Skeletal muscle satellite cell (primary cell): ENCODE measurements at regions not wholly inside any gene's neighbourhood (a gene's known extent, or its start where the extent isn't known, plus 50 kb on each side); places are given as distances from the start of the nearest gene placed in this dataset.
"Not testable (repeated sequence)": the region's sequence is repeated elsewhere in the genome, so short reads cannot be mapped to it uniquely, and the experiment has no call there.

Experiments used
- H3K27me3 ChIP-seq: 2 replicates; pipeline ENCODE4 v1.7.0; 2013; ENCODE audit warnings: low read length; ENCODE audit not compliant: control insufficient read depth, insufficient read depth
- H3K36me3 ChIP-seq: 2 replicates; pipeline ENCODE4 v1.7.0; 2013; ENCODE audit warnings: mild to moderate bottlenecking, control low read depth, low read length; ENCODE audit not compliant: insufficient read depth
- H3K4me1 ChIP-seq: 2 replicates; pipeline ENCODE4 v1.7.0; 2013; ENCODE audit warnings: low read length; ENCODE audit not compliant: control insufficient read depth, insufficient read depth
- H3K4me2 ChIP-seq: 2 replicates; pipeline ENCODE4 v1.7.0; 2013; ENCODE audit warnings: mild to moderate bottlenecking, low read length
- H3K4me3 ChIP-seq: 2 replicates; pipeline ENCODE4 v1.7.0; 2013; ENCODE audit warnings: low read length
- H3K9ac ChIP-seq: 2 replicates; pipeline ENCODE4 v1.7.0; 2013; ENCODE audit warnings: mild to moderate bottlenecking, low read depth, low read length, moderate library complexity
- H3K9me3 ChIP-seq: replicated peaks from 2 replicates; pipeline ENCODE4 v1.7.0; 2013; ENCODE audit warnings: mild to moderate bottlenecking, control low read depth, low read length

DNA sequence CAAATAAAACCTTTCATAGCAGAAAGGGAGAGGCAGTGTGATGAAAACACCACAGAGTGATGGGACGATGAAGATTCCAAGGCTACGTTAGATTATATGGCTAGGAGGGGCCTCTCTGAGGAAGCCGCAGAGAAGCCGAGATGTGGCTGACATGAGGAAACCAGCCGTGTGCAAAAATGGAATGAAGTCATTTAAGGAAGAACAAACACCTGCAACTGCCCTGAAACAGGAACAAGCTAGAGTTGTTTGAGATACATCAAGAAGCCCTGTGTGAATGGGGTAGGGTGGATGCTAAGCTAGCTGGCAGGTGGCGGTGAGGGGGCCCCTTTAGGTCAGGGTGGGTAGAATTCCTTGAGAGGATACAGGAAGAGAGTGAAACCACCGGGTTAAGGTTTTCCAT, 129.5 kb downstream of the KLF6 start:
- Histone ChIP-seq H3K9ac (no peak overlapping the region), H3K9me3 (no peaks in the 10 kb centered on the region), H3K27me3 (peaks cover 4% of the 10 kb centered on the region), H3K4me3 (no peak overlapping the region), H3K4me2 (no peak overlapping the region), H3K36me3 (no peaks in the 10 kb centered on the region), H3K4me1 (peaks cover 4% of the 10 kb centered on the region)

DNA sequence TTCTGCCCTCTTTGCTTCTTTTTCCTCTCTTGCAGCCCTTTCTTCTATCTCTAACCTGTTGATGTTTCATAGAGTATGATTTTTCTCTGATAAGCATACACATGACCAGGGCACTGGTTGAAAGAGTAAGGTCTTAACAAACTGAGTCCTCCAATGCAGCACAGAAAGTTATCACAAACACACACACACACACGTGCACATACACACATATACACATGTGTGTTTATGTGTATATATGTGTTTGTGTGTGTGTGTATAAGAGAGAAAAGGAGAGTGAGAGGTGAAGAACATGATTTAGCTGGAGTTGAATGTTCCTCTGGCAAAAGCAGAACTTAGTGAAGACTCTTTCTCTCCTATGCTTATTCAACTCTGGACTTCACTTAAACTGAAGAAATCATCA, 130.0 kb downstream of the KLF6 start:
- H3K4me1 ChIP-seq: peaks cover 4% of the 10 kb centered on the region
- no peaks in the 10 kb centered on the region for H3K9me3 ChIP-seq
- H3K36me3 ChIP-seq: no peaks in the 10 kb centered on the region
- H3K9ac ChIP-seq: no peak overlapping the region
- peaks cover 4% of the 10 kb centered on the region for H3K27me3 ChIP-seq
- no peak overlapping the region for H3K4me3 ChIP-seq
- H3K4me2 ChIP-seq: no peak overlapping the region

DNA sequence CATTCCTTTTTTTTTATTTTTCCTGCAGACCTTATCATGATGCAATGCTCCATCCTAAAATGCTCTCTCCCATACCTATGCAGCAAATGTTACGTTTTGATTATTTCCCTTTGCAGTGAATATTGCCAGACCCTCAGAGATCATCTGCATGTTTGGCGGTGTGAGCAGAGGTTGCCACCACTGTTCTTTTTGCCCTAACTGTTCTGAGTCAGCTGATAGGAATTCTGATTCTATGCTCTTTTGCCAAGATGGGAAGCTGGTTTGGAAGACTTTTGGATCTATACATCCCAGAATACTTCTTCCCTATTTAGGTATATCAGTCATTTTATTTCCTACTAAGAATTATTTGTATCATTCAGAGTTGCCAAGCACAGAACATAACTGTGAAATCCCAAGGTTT, 130.5 kb downstream of the KLF6 start:
- Histone ChIP-seq H3K9me3 (no peaks in the 10 kb centered on the region), H3K27me3 (peaks cover 4% of the 10 kb centered on the region), H3K36me3 (no peaks in the 10 kb centered on the region), H3K9ac (no peak overlapping the region), H3K4me1 (peaks cover 4% of the 10 kb centered on the region), H3K4me3 (no peak overlapping the region), H3K4me2 (no peak overlapping the region)

DNA sequence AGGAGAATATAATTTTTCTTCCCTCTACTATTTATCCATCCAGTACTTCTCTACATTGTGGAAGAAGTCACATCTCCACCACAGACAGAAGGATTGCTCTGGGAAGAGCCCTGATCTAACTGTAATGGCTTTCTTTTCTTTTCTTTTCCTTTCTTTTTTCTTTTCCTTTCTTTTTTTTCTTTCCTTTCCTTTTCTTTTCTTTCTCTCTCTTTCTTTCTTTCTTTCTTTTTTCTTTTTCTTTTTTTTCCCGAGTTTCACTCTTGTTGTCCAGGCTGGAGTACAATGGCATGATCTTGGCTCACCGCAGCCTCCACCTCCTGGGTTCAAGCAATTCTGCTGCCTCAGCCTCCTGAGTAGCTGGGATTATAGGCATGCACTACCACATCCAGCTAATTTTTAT, 131.7 kb downstream of the KLF6 start:
- Histone ChIP-seq H3K4me2 (peak overlapping the region; percentile 74), H3K4me3 (peak overlapping the region; percentile 58)
- not testable (repeated sequence) for H3K9me3 ChIP-seq

DNA sequence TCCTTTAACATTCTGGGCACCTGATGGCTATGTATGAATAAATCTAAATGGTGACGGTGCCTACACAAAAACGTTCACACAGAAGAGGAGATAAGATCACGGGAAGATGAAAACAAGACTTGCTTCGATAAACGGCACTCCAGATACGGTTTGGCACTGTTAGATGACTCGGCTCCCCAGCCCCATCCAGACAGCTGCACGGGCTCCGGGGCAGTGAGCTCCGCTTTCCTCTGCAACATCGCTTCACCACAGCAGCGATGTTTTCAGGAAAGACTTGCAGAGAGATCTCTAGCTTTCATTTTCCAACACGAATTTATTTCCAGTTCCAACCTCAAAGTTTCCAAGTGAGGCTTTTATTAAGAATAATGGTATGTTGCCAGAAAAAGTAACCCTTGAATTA, 132.1 kb downstream of the KLF6 start:
- H3K4me1 ChIP-seq: peaks cover 4% of the 10 kb centered on the region
- H3K4me3 ChIP-seq: peak overlapping the region; percentile 58
- peak overlapping the region; percentile 54 for H3K9ac ChIP-seq

More for the DNA sequence above, 131.7 kb downstream of the KLF6 start:
- H3K9ac ChIP-seq: peak overlapping the region; percentile 54
- not testable (repeated sequence) for H3K27me3 ChIP-seq, H3K4me1 ChIP-seq, H3K36me3 ChIP-seq

DNA sequence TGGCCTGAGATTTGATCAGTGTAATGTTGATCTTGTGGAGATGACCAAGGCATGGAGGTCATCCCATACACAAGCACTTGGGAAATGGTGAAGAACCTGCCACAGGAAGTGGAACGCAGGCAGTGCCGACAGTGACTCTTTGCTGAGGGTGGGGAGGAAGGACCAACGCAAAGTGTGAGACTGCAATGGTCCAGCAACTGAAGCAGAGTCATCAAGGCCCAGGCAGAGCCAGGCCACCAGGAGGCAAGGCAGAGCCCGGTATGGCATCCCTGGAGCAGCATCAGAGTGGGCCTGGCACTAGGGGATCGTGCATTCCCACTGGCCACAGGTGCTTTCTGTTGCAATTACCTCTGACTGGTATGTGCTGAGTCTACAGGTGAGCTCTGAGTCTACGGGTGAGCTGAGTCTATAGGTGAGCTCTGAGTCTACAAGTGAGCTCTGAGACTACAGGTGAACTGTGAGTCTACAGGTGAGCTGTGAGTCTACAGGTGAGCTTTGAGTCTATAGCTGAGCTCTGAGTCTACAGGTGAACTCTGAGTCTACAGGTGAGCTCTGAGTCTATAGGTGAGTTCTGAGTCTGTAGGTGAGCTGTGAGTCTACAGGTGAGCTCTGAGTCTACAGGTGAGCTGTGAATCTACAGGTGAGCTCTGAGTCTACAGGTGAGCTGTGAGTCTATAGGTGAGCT, 132.9 kb downstream of the KLF6 start:
- Histone ChIP-seq H3K36me3 (no peaks in the 10 kb centered on the region), H3K4me1 (peaks cover 4% of the 10 kb centered on the region), H3K4me2 (no peak overlapping the region), H3K9me3 (no peaks in the 10 kb centered on the region), H3K4me3 (no peak overlapping the region), H3K27me3 (peaks cover 4% of the 10 kb centered on the region), H3K9ac (no peak overlapping the region)

More for the DNA sequence above, 132.1 kb downstream of the KLF6 start:
- H3K36me3 ChIP-seq: no peaks in the 10 kb centered on the region
- H3K4me2 ChIP-seq: peak overlapping the region; percentile 74
- no peaks in the 10 kb centered on the region for H3K9me3 ChIP-seq
- H3K27me3 ChIP-seq: peaks cover 4% of the 10 kb centered on the region

DNA sequence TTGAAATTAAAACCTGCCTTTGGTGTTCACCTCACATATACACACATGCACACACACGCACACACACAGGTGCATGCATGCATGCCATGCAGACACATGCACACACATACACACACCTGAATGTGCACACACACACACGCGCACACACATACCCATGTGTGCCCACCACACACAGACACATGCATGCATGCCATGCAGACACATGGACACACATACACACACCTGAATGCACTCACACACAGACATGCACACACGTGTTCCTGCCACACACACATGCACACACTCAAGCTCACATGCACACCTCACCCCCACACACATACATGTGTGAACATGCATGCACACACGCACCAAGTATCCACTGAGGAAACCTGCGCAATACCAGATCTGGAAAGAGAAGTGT, 136.4 kb downstream of the KLF6 start:
- Histone ChIP-seq H3K4me1 (no peaks in the 10 kb centered on the region), H3K9me3 (no peaks in the 10 kb centered on the region), H3K27me3 (peaks cover 4% of the 10 kb centered on the region), H3K4me2 (no peak overlapping the region), H3K36me3 (no peaks in the 10 kb centered on the region), H3K9ac (no peak overlapping the region), H3K4me3 (no peak overlapping the region)

DNA sequence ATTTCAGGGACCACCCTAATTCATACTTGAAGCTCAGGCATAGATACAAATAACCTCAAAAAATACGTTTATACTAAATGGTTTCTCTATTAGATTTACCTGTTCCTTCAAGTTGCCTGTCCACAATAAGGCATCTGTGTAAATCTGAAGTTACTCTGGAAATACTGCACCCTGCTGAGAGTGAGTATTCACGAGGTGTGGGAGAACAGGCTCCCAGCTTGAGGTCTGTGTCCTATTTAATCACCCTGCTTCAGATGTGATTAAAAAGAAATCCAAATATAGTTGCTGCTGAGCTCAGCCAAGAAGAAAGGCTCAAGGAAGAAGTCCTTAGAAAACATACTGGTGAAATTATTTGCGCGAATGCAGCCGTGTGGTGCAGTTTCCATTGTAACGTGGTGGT, 136.8 kb downstream of the KLF6 start:
- Histone ChIP-seq H3K4me1 (no peaks in the 10 kb centered on the region), H3K27me3 (peaks cover 4% of the 10 kb centered on the region), H3K9me3 (no peaks in the 10 kb centered on the region), H3K36me3 (no peaks in the 10 kb centered on the region), H3K4me3 (no peak overlapping the region), H3K4me2 (no peak overlapping the region), H3K9ac (no peak overlapping the region)

DNA sequence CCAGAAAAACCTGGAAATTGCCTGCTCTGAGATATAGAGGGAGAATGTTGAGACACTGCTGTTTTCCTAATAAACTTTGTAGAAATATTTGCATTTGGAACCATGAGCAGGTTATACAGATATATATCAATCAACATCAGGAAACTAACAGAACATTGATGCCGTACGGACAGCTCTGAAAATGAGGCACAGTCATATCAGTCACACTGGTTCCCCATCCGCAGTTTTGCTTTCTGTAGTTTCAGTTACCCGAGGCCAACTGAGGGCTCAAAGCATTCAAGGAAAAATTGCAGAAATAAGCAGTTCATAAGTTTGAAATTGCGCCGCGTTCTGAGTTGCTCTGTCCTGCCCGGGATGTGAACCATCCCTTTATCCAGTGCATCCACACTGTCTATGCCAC, 137.9 kb downstream of the KLF6 start:
- peaks cover 4% of the 10 kb centered on the region for H3K27me3 ChIP-seq
- H3K4me1 ChIP-seq: no peaks in the 10 kb centered on the region
- H3K36me3 ChIP-seq: no peaks in the 10 kb centered on the region

DNA sequence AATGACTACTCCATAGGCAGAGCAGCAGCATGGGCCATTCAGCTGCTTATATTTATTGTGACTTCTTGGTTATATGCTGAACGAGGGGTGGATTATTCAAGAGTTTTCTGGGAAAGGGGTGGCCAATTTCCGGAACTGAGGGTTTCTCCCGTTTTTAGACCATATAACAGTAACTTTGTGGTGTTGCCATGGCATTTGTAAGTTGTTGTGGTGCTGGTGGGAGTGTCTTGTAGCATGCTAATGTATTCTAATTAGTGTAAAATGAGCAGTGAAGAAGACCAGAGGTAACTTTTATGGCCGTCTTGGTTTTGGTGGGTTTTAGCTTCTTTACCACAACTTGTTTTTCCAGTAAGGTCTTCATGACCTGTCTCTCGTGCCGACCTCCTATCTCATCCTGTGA, 139.6 kb downstream of the KLF6 start:
- H3K36me3 ChIP-seq: no peaks in the 10 kb centered on the region
- H3K4me1 ChIP-seq: no peaks in the 10 kb centered on the region
- H3K4me3 ChIP-seq: no peak overlapping the region
- H3K9ac ChIP-seq: no peak overlapping the region
- H3K9me3 ChIP-seq: no peaks in the 10 kb centered on the region
- H3K4me2 ChIP-seq: no peak overlapping the region
- H3K27me3 ChIP-seq: no peaks in the 10 kb centered on the region

More for the DNA sequence above, 137.9 kb downstream of the KLF6 start:
- Histone ChIP-seq H3K9me3 (no peaks in the 10 kb centered on the region), H3K4me3 (no peak overlapping the region), H3K4me2 (no peak overlapping the region), H3K9ac (no peak overlapping the region)

DNA sequence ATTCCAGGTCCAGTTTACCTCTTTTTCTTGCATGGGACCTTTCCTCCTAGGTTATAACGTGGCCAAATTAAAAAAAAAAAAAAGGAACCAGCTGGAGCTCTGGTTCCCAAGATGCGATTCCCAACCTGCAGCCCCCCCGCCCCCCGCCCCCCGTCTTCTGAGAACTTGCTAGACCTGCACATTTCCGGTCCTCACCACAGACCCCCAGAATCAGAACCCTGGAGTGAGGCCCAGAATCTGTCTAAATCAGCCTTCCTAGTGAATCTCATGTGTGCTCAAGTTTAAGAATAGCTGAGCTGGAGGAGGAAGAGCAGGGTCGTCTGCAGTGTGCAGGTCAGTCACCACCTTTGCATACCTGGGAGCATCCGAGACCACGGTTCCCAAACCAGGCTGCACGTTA, 144.2 kb downstream of the KLF6 start:
- H3K36me3 ChIP-seq: no peaks in the 10 kb centered on the region
- no peak overlapping the region for H3K9ac ChIP-seq
- H3K27me3 ChIP-seq: no peaks in the 10 kb centered on the region
- no peaks in the 10 kb centered on the region for H3K9me3 ChIP-seq
- H3K4me1 ChIP-seq: no peaks in the 10 kb centered on the region
- no peak overlapping the region for H3K4me2 ChIP-seq
- H3K4me3 ChIP-seq: no peak overlapping the region

DNA sequence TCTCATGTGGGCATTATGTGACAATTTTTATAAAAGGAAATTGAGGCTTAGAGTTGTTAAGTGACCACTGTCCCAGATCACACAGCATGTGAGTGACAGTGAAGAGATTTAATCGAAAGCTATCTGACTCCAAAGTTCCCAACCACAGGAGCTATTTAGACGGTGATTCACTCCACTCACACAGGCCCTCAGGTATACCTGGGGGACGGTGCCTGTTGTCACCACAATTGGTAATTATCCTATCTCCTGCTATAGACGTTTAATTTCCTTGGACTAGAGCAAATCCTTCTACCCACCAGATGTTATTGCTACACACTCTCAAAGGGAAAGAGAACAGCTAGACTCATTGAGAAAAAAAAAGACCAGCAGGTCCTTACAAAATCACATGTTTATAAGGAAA, 145.5 kb downstream of the KLF6 start:
- Histone ChIP-seq H3K27me3 (no peaks in the 10 kb centered on the region), H3K4me2 (no peak overlapping the region), H3K9me3 (no peaks in the 10 kb centered on the region), H3K36me3 (no peaks in the 10 kb centered on the region), H3K4me1 (no peaks in the 10 kb centered on the region), H3K9ac (no peak overlapping the region), H3K4me3 (no peak overlapping the region)
